Parathyroid adenoma (tissue), 2 donors: ENCODE measurements at regions not wholly inside any gene's neighbourhood (a gene's known extent, or its start where the extent isn't known, plus 50 kb on each side); places are given as distances from the start of the nearest gene placed in this dataset.
"Not testable (repeated sequence)": the region's sequence is repeated elsewhere in the genome, so short reads cannot be mapped to it uniquely, and the experiment has no call there.

Experiments
- H2AFZ ChIP-seq: fragments of 300-600 bp; sonication (generic); one replicate; pipeline ENCODE4 v1.7.0; 2017; ENCODE audit warnings: antibody characterized with exemption, mild to moderate bottlenecking
- H3K27ac ChIP-seq: fragments of 300-600 bp; sonication (generic); one replicate; pipeline ENCODE4 v1.7.0; 2017
- H3K27me3 ChIP-seq: fragments of 300-600 bp; sonication (generic); one replicate; pipeline ENCODE4 v1.7.0; 2017; ENCODE audit warnings: low read length; ENCODE audit not compliant: control insufficient read depth, insufficient read depth
- H3K36me3 ChIP-seq: fragments of 300-600 bp; sonication (generic); one replicate; pipeline ENCODE4 v1.7.0; 2017; ENCODE audit warnings: low read length; ENCODE audit not compliant: control insufficient read depth, insufficient read depth
- H3K4me1 ChIP-seq: fragments of 300-600 bp; sonication (generic); one replicate; pipeline ENCODE4 v1.7.0; 2017; ENCODE audit warnings: control low read depth
- H3K4me2 ChIP-seq: fragments of 300-600 bp; sonication (generic); one replicate; pipeline ENCODE4 v1.7.0; 2017; ENCODE audit warnings: low read length
- H3K4me3 ChIP-seq: fragments of 300-600 bp; sonication (generic); one replicate; pipeline ENCODE4 v1.7.0; 2017; ENCODE audit warnings: low read depth, low read length
- H3K79me2 ChIP-seq: fragments of 300-600 bp; sonication (generic); one replicate; pipeline ENCODE4 v1.7.0; 2017; ENCODE audit warnings: control low read depth
- H3K9ac ChIP-seq: fragments of 300-600 bp; sonication (generic); one replicate; pipeline ENCODE4 v1.7.0; 2017; ENCODE audit warnings: mild to moderate bottlenecking
- H3K9me3 ChIP-seq: fragments of 300-600 bp; sonication (generic); one replicate; pipeline ENCODE4 v1.7.0; 2017; ENCODE audit warnings: low read length; ENCODE audit not compliant: control insufficient read depth
- donor health status: primary hyperparathyroidism.

GRCh38 chr9:41754822-41755221 lies 374.4 kb downstream of the CNTNAP3B start:
- H3K9me3 ChIP-seq, H3K4me3 ChIP-seq, H3K4me2 ChIP-seq, H3K79me2 ChIP-seq, H3K36me3 ChIP-seq, H3K4me1 ChIP-seq, H3K9ac ChIP-seq, H2AFZ ChIP-seq, H3K27me3 ChIP-seq, H3K27ac ChIP-seq: not testable (repeated sequence)

DNA sequence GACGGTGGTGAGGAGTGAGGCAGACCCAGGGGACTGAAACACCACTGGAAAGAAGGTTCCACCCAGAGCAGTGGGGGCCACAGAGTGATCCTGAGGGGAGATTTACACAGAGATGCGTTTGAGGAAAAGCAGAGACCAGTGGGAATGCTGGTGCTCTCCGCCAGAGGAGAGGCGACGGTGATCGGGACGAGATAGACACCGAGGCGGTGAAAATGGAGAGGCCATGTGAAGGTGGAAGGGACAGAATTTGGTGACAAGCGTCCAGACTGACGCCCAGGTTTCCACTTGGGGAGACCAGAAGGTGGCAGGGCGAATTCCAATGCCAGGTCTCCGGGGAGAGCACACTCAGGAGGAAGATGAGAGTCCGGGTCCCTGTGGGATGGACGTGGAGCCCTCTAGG lies 374.8 kb downstream of the CNTNAP3B start:
- not testable (repeated sequence) for H3K9me3 ChIP-seq, H3K4me2 ChIP-seq, H3K27ac ChIP-seq, H3K36me3 ChIP-seq, H3K27me3 ChIP-seq, H2AFZ ChIP-seq, H3K4me1 ChIP-seq, H3K9ac ChIP-seq, H3K4me3 ChIP-seq, H3K79me2 ChIP-seq

DNA sequence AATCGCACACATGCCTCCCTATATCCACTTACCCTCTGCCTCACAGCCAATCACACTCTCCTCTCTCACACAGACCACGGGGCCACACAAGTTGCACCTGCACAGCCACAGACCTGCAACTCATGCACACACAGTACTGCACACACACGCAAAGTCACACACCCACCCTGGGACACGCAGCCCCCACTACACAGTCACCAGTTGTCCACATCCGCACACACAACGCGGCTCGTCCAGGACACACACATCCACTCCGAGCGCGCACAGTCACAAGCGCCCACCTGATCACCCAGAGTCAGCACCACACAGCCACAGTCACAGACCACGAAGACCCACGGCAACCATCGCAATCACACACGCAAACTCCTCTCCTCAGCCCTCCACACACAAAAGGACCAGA lies 387.3 kb downstream of the CNTNAP3B start:
- not testable (repeated sequence) for H3K27ac ChIP-seq, H3K4me2 ChIP-seq, H3K79me2 ChIP-seq, H2AFZ ChIP-seq, H3K9me3 ChIP-seq, H3K36me3 ChIP-seq, H3K9ac ChIP-seq, H3K4me1 ChIP-seq, H3K4me3 ChIP-seq, H3K27me3 ChIP-seq

GRCh38 chr9:41741173-41741572 lies 388.1 kb downstream of the CNTNAP3B start:
- H3K36me3 ChIP-seq, H3K9ac ChIP-seq, H3K27me3 ChIP-seq, H3K79me2 ChIP-seq, H3K4me3 ChIP-seq, H3K4me2 ChIP-seq, H3K9me3 ChIP-seq, H3K27ac ChIP-seq, H2AFZ ChIP-seq, H3K4me1 ChIP-seq: not testable (repeated sequence)

- H3K4me3 ChIP-seq, H2AFZ ChIP-seq: not testable (repeated sequence)
These were observed 390.5 kb downstream of the CNTNAP3B start for GRCh38 chr9:41738681-41739080.

GRCh38 chr9:41699190-41699589 lies 430.0 kb downstream of the CNTNAP3B start:
- H3K27me3 ChIP-seq, H3K27ac ChIP-seq, H3K79me2 ChIP-seq, H3K4me1 ChIP-seq, H3K4me2 ChIP-seq, H3K36me3 ChIP-seq, H2AFZ ChIP-seq, H3K9me3 ChIP-seq, H3K9ac ChIP-seq, H3K4me3 ChIP-seq: not testable (repeated sequence)

More at GRCh38 chr9:41738681-41739080, 390.5 kb downstream of the CNTNAP3B start:
- H3K9ac ChIP-seq, H3K4me1 ChIP-seq, H3K4me2 ChIP-seq, H3K79me2 ChIP-seq, H3K9me3 ChIP-seq, H3K27me3 ChIP-seq, H3K36me3 ChIP-seq, H3K27ac ChIP-seq: not testable (repeated sequence)

- not testable (repeated sequence) for H3K79me2 ChIP-seq, H3K36me3 ChIP-seq, H3K4me2 ChIP-seq, H3K9ac ChIP-seq, H3K4me1 ChIP-seq, H3K4me3 ChIP-seq, H3K9me3 ChIP-seq, H2AFZ ChIP-seq, H3K27ac ChIP-seq, H3K27me3 ChIP-seq
These were observed 432.1 kb downstream of the CNTNAP3B start for GRCh38 chr9:41697080-41697479.

- not testable (repeated sequence) for H3K4me1 ChIP-seq, H3K9me3 ChIP-seq, H3K36me3 ChIP-seq, H3K27me3 ChIP-seq, H3K4me3 ChIP-seq, H3K9ac ChIP-seq, H3K79me2 ChIP-seq, H2AFZ ChIP-seq, H3K4me2 ChIP-seq, H3K27ac ChIP-seq
These were observed 449.9 kb downstream of the CNTNAP3B start for GRCh38 chr9:41679312-41679711.

DNA sequence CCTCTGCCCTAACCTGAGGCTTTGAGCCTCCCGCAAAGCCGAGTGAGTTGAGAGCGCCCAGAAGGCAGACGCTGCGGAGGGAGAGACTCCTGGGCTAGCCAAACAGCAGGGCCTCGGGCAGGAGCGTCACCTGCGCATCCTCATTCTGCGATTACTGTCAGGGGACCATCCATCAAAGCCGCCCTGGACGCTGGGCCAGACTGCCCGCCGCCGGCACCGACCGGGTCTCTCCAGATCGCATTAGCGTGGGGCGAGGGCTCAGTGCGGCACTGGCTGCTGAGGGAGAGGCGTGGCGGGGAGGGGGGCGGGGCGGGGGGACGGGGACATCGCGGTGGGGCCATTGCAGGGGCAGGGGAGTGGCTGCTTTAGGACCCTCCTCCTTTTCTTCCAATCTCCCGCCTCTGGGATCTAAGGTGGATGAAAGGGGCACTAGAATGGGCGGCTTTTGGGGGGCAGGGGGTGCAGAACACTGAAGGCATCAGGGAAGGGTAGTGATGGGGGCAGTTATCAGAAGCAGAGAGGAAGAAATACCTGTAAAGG lies 465.7 kb downstream of the CNTNAP3B start:
- H3K9ac ChIP-seq, H3K79me2 ChIP-seq, H3K9me3 ChIP-seq, H2AFZ ChIP-seq, H3K27ac ChIP-seq, H3K4me3 ChIP-seq, H3K4me2 ChIP-seq, H3K27me3 ChIP-seq, H3K4me1 ChIP-seq, H3K36me3 ChIP-seq: not testable (repeated sequence)

GRCh38 chr9:41658706-41659105 lies 469.6 kb upstream of the ZNG1F start:
- H3K9me3 ChIP-seq, H3K79me2 ChIP-seq, H3K36me3 ChIP-seq, H3K9ac ChIP-seq, H3K4me1 ChIP-seq, H3K27me3 ChIP-seq, H3K27ac ChIP-seq, H2AFZ ChIP-seq, H3K4me3 ChIP-seq, H3K4me2 ChIP-seq: not testable (repeated sequence)

- not testable (repeated sequence) for H3K36me3 ChIP-seq, H3K27me3 ChIP-seq, H3K9me3 ChIP-seq, H3K9ac ChIP-seq, H3K4me1 ChIP-seq, H3K4me3 ChIP-seq, H2AFZ ChIP-seq, H3K79me2 ChIP-seq, H3K4me2 ChIP-seq, H3K27ac ChIP-seq
These were observed 469.0 kb upstream of the ZNG1F start for GRCh38 chr9:41658116-41658515.

DNA sequence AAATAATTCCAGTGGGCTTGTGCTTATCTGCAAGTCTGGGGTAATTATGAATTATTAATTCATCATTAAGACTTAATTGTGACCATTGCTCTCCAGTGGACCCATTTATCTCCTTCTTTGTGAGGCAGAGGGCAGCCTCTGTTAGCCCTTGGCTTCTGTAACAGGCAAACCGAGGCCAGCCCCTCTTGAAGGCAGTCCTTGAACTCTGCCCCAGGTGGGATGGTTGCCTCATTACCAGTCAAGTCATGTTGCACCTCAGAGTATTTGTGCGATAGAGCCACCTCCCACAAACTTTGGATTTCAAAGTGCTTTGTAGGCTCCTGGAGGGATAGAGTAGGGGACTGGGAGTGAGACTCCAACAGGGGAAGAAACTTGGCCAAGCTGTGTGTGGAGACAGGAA lies 468.0 kb upstream of the ZNG1F start:
- H3K4me3 ChIP-seq, H3K36me3 ChIP-seq, H3K27ac ChIP-seq, H3K79me2 ChIP-seq, H3K9me3 ChIP-seq, H3K4me2 ChIP-seq, H3K4me1 ChIP-seq, H2AFZ ChIP-seq, H3K9ac ChIP-seq, H3K27me3 ChIP-seq: not testable (repeated sequence)
